GM12878 (cell line): ENCODE measurements at regions not wholly inside any gene's neighbourhood (a gene's known extent, or its start where the extent isn't known, plus 50 kb on each side); places are given as distances from the start of the nearest gene placed in this dataset.

Experiments used
- ATAC-seq: fragments of 200-7000 bp; cut with Tn5 transposase; 3 replicates; pipeline ENCODE4 v1.9.1; 2020; ENCODE audit warnings: mild to moderate bottlenecking, moderate library complexity
- BruUV-seq: library from RNA; stranded (reverse); fragments of 400-500 nt; replicated peaks from 2 replicates; lab custom pipeline; 2021; lab: Mats Ljungman, UMichigan
- CTCF ChIA-PET: fragments of 300-600 bp; sonication (Branson Sonifier 250); formaldehyde crosslinking; extraction: SDS; loops from one replicate; lab custom pipeline; 2021; ENCODE audit warnings: inconsistent platforms; lab: Yijun Ruan, JAX
- POLR2A ChIA-PET: fragments of 350-600 bp; formaldehyde crosslinking; extraction: SDS; loops from one replicate; lab custom pipeline; 2021; ENCODE audit warnings: inconsistent platforms; lab: Charles Lee
- RAD21 ChIA-PET: fragments of 300-600 bp; sonication (Branson Sonifier 250); formaldehyde crosslinking; loops from one replicate; lab custom pipeline; 2023; ENCODE audit warnings: antibody characterized with exemption; ENCODE audit not compliant: unreplicated experiment; lab: Charles Lee
- SMC1A ChIA-PET: fragments of 300-600 bp; sonication (Branson Sonifier 250); formaldehyde crosslinking; loops from one replicate; lab custom pipeline; 2023; ENCODE audit not compliant: unreplicated experiment, uncharacterized antibody; lab: Charles Lee
- DNase-seq: peaks from one replicate; pipeline ENCODE4 v3.0.0-alpha.2; 2011; ENCODE audit warnings: low read depth, low spot score
- FAIRE-seq: peaks from 3 replicates; lab custom pipeline; 2011; peaks lifted over from hg19 to GRCh38; lab: Jason Lieb, UNC
- H2AFZ ChIP-seq: 2 replicates; pipeline ENCODE4 v1.6.0; 2011; ENCODE audit warnings: low read depth, low read length, control low read depth; ENCODE audit not compliant: control insufficient read depth
- H3K27ac ChIP-seq: 2 replicates; pipeline ENCODE4 v1.5.1; 2011; ENCODE audit warnings: control low read depth; ENCODE audit not compliant: control insufficient read depth, insufficient read depth
- H3K27me3 ChIP-seq, 2 experiments: replicated peaks in 1 of 2; 2 replicates each; pipeline versions ENCODE4 v1.6.0 to v1.6.1; 2011; ENCODE audit warnings: low read length in 1 of 2; ENCODE audit not compliant: control insufficient read depth in 2 of 2, insufficient read depth in 2 of 2
- H3K36me3 ChIP-seq, 2 experiments: 2 replicates each; pipeline ENCODE4 v1.5.1; 2011; ENCODE audit warnings: low read length in 1 of 2; ENCODE audit not compliant: control insufficient read depth in 2 of 2, insufficient read depth in 2 of 2
- H3K4me1 ChIP-seq: 2 replicates; pipeline ENCODE4 v1.6.1; 2011; ENCODE audit warnings: mild to moderate bottlenecking, low read length, moderate library complexity, mixed read lengths; ENCODE audit not compliant: control insufficient read depth, insufficient read depth
- H3K4me2 ChIP-seq: 2 replicates; pipeline ENCODE4 v1.6.0; 2011; ENCODE audit warnings: control low read depth; ENCODE audit not compliant: control insufficient read depth, insufficient read depth
- H3K4me3 ChIP-seq: fragments of 200-600 bp; sonication (generic); 2 replicates; pipeline ENCODE4 v1.5.1; 2016
- H3K79me2 ChIP-seq: 2 replicates; pipeline ENCODE4 v1.6.0; 2011; ENCODE audit warnings: low read length; ENCODE audit not compliant: control insufficient read depth, insufficient read depth
- H3K9ac ChIP-seq: 2 replicates; pipeline ENCODE4 v1.8.0; 2011; ENCODE audit warnings: low read length, control low read depth, mixed read lengths; ENCODE audit not compliant: control insufficient read depth, insufficient read depth
- H3K9me3 ChIP-seq: replicated peaks from 3 replicates; pipeline ENCODE4 v1.5.1; 2011; ENCODE audit warnings: mild to moderate bottlenecking, low read length; ENCODE audit not compliant: control insufficient read depth, insufficient read depth
- H4K20me1 ChIP-seq: 2 replicates; pipeline ENCODE4 v1.6.0; 2011; ENCODE audit not compliant: control insufficient read depth, insufficient read depth
- CHD1 ChIP-seq: IDR thresholded peaks from 2 replicates; pipeline ENCODE4 v1.6.1; 2012; ENCODE audit warnings: low read depth, low read length, improper control_type of control experiment
- CHD2 ChIP-seq: IDR thresholded peaks from 2 replicates; pipeline ENCODE4 v1.6.1; 2011; ENCODE audit warnings: low read depth, low read length, improper control_type of control experiment, borderline replicate concordance
- FOS ChIP-seq: IDR thresholded peaks from 3 replicates; pipeline ENCODE4 v1.6.1; 2011; ENCODE audit warnings: borderline replicate concordance; ENCODE audit not compliant: insufficient read length; ENCODE audit errors: extremely low read depth
- HSF1 ChIP-seq: fragments of 150-350 bp; IDR thresholded peaks from 2 replicates; pipeline ENCODE4 v1.6.1; 2014; ENCODE audit warnings: mild to moderate bottlenecking, low read depth, low read length
- KAT2A ChIP-seq: conservative IDR thresholded peaks from 2 replicates; pipeline ENCODE4 v1.6.1; 2011; ENCODE audit warnings: low read depth, low read length; ENCODE audit not compliant: control insufficient read depth
- PAX8 ChIP-seq: fragments of 450-650 bp; IDR thresholded peaks from 2 replicates; pipeline ENCODE4 v1.6.1; 2017; ENCODE audit warnings: mild to moderate bottlenecking, moderate library complexity
- PRDM15 ChIP-seq: fragments of 450-650 bp; formaldehyde crosslinking; IDR thresholded peaks from 2 replicates; pipeline ENCODE4 v1.4.0; 2020; ENCODE audit warnings: mild to moderate bottlenecking, moderate library complexity
- RB1 ChIP-seq: fragments of 450-650 bp; formaldehyde crosslinking; IDR thresholded peaks from 2 replicates; pipeline ENCODE4 v1.6.1; 2017; ENCODE audit warnings: mild to moderate bottlenecking, borderline replicate concordance
- SRF ChIP-seq, 2 experiments: IDR thresholded peaks; 2 replicates each; pipeline ENCODE4 v1.6.1; 2011; ENCODE audit warnings: low read depth in 2 of 2, low read length in 2 of 2, mild to moderate bottlenecking in 1 of 2, moderate library complexity in 1 of 2
- TBL1XR1 ChIP-seq: IDR thresholded peaks from 2 replicates; pipeline ENCODE4 v1.6.1; 2012; ENCODE audit warnings: low read depth, low read length, improper control_type of control experiment
- WGBS: methylation state at CpG from one replicate; pipeline ENCODE4 v1.1.6; 2016; ENCODE audit warnings: low lambda C conversion rate; ENCODE audit not compliant: insufficient replicate concordance, insufficient coverage; ENCODE audit errors: missing lambda C conversion rate; 5-methylcytosine and 5-hydroxymethylcytosine counted together
- in situ Hi-C: fragments of 300-500 bp; cut with MboI; formaldehyde crosslinking; loops from 9 replicates; pipeline ENCODE4 v1.14.3; 2018; ENCODE audit warnings: mixed read lengths
- intact Hi-C: fragments of 100-400 bp; cut with micrococcal nuclease; formaldehyde crosslinking; loops from one replicate; pipeline ENCODE4 v1.14.2; 2022; ENCODE audit not compliant: unreplicated experiment
- TF ChIP-seq, protein P1 (sequence below): fragments of 150-350 bp; IDR thresholded peaks from 2 replicates; pipeline ENCODE4 v1.6.1; 2016; ENCODE audit warnings: low read depth, low read length
- TF ChIP-seq, protein P2 (sequence below): fragments of 450-650 bp; IDR thresholded peaks from 2 replicates; pipeline ENCODE4 v1.6.1; 2017; ENCODE audit warnings: antibody characterized with exemption, mild to moderate bottlenecking, moderate library complexity

DNA sequence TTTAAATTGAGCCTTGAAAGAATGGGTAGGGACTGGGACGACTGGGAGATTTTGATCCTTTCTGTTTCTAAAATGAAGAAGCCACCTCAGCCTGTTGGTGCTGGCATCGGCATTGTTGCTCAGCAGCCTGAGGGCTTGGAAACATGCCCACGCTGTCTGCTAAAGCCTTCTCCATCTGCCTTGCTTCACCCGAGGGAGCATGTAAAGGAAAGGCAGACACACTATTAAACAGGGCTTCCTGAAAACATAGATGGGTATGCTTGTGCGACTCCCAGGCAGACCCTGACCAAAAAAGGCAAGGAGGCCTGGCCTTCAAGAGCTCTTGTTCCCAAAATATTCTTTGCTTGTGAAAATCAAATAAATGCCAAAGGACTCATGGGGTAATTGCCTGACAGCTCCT is 84.2 kb upstream of the SLC4A7 start:
- 16% methylated on average over 5 of the region's 5 CpGs for WGBS
- CTCF ChIA-PET, result no interaction called here
- no peak for TF ChIP-seq FOS
- TF ChIP-seq, protein P1, sequence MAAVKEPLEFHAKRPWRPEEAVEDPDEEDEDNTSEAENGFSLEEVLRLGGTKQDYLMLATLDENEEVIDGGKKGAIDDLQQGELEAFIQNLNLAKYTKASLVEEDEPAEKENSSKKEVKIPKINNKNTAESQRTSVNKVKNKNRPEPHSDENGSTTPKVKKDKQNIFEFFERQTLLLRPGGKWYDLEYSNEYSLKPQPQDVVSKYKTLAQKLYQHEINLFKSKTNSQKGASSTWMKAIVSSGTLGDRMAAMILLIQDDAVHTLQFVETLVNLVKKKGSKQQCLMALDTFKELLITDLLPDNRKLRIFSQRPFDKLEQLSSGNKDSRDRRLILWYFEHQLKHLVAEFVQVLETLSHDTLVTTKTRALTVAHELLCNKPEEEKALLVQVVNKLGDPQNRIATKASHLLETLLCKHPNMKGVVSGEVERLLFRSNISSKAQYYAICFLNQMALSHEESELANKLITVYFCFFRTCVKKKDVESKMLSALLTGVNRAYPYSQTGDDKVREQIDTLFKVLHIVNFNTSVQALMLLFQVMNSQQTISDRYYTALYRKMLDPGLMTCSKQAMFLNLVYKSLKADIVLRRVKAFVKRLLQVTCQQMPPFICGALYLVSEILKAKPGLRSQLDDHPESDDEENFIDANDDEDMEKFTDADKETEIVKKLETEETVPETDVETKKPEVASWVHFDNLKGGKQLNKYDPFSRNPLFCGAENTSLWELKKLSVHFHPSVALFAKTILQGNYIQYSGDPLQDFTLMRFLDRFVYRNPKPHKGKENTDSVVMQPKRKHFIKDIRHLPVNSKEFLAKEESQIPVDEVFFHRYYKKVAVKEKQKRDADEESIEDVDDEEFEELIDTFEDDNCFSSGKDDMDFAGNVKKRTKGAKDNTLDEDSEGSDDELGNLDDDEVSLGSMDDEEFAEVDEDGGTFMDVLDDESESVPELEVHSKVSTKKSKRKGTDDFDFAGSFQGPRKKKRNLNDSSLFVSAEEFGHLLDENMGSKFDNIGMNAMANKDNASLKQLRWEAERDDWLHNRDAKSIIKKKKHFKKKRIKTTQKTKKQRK, result no peak
- no peak for TF ChIP-seq PRDM15
- TF ChIP-seq SRF (IDR thresholded peaks at IDR 0.05; ENCODE audit: low read depth in 2 of 2, low read length in 2 of 2), result no peak
- no peak for TF ChIP-seq TBL1XR1
- no peak for TF ChIP-seq CHD2
- TF ChIP-seq, protein P2, sequence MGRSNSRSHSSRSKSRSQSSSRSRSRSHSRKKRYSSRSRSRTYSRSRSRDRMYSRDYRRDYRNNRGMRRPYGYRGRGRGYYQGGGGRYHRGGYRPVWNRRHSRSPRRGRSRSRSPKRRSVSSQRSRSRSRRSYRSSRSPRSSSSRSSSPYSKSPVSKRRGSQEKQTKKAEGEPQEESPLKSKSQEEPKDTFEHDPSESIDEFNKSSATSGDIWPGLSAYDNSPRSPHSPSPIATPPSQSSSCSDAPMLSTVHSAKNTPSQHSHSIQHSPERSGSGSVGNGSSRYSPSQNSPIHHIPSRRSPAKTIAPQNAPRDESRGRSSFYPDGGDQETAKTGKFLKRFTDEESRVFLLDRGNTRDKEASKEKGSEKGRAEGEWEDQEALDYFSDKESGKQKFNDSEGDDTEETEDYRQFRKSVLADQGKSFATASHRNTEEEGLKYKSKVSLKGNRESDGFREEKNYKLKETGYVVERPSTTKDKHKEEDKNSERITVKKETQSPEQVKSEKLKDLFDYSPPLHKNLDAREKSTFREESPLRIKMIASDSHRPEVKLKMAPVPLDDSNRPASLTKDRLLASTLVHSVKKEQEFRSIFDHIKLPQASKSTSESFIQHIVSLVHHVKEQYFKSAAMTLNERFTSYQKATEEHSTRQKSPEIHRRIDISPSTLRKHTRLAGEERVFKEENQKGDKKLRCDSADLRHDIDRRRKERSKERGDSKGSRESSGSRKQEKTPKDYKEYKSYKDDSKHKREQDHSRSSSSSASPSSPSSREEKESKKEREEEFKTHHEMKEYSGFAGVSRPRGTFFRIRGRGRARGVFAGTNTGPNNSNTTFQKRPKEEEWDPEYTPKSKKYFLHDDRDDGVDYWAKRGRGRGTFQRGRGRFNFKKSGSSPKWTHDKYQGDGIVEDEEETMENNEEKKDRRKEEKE, result no peak
- TF ChIP-seq CHD1, result no peak
- no peak for TF ChIP-seq RB1
- no peak for TF ChIP-seq KAT2A
- no peak for TF ChIP-seq PAX8
- TF ChIP-seq HSF1, result no peak

More for the DNA sequence above, 84.2 kb upstream of the SLC4A7 start:
- SMC1A ChIA-PET, result interaction anchor here (1.8 kb wide), 1 partner anchor 23 kb away, joined by 3 read pairs; no protein-coding TSS in a partner anchor
- RAD21 ChIA-PET, result no interaction called here
- FAIRE-seq (no peak), DNase-seq (no peak), ATAC-seq (no peak)
- POLR2A ChIA-PET, result no interaction called here
- Histone ChIP-seq H3K4me2 (no peak overlapping the region), H3K79me2 (no peaks in the 10 kb centered on the region), H3K4me3 (no peak overlapping the region), H3K9me3 (no peaks in the 10 kb centered on the region), H3K4me1 (no peaks in the 10 kb centered on the region), H3K27ac (no peak overlapping the region), H3K27me3 (no peaks in the 10 kb centered on the region), H3K9ac (no peak overlapping the region), H3K36me3 (no peaks in the 10 kb centered on the region), H4K20me1 (no peaks in the 10 kb centered on the region), H2AFZ (no peak overlapping the region)
- BruUV-seq, result no TSS peak
- intact Hi-C loops (no loop called here), in situ Hi-C loops (no loop called here)
